Stimulated activated CD4-positive, alpha-beta T cell treated with anti-CD3 and anti-CD28 coated beads, TNF-alpha, amount 100 ng/mL, for 48 hours (primary cell): ENCODE measurements at regions not wholly inside any gene's neighbourhood (a gene's known extent, or its start where the extent isn't known, plus 50 kb on each side); places are given as distances from the start of the nearest gene placed in this dataset.

Source experiments
- DNase-seq, 3 donors: peaks; one replicate each; pipeline ENCODE4 v3.0.0-alpha.2; 2020; ENCODE audit warnings: low read depth in 3 of 3

GRCh38 chr5:8050616-8051175 lies 181.7 kb downstream of the MTRR start:
- DNase-seq, result no peak

DNA sequence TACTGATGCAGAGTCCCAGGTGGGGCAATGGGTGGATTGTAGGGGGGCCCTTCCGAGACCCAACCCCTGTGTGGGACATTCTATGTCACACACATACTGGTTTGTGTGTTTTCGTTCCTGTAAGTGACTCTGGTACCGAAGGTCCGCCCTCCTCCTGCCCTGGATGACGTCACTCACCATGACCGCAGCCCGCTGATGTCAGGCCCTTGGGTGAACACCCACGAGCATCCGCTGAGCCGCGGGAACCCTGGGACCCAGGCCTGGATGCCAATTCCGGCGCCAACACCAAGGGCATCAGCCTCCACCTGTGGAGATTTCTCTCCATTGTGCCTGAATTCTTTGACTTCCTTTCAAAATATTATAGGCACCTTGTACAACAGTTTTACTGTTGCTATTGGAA lies 184.3 kb downstream of the MTRR start:
- DNase-seq, result no peak

GRCh38 chr5:8057769-8058168 lies 188.8 kb downstream of the MTRR start:
- DNase-seq, result no peak

DNA sequence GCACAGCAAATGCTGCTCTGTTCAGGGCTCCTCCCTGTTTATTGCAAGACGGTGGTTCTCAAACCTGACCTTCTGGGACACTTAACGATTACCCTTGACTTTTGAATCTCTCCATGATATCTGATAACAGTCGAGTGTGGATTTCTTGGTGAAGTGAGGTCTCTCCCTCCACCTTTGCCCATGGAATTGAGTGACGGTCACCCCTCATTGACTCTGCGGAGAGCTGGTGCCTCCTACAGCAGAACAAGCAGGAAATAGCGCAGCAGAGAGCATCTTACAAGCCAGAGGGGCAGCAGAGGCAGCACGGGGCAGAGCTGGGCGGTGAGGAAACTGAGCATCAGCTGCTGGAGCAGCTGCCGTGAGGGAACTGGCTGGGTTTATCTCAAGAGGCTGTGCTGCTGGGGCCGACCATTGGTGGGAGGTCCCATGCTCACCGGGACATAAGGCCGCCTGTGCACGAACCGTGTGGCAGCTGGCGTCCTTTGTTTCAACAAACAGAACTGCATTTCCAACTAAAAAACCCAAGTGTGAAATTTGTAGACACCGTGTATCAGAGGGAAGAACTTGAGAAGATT lies 189.8 kb downstream of the MTRR start:
- no peak for DNase-seq

GRCh38 chr5:8059337-8059736 lies 190.4 kb downstream of the MTRR start:
- DNase-seq, result no peak

DNA sequence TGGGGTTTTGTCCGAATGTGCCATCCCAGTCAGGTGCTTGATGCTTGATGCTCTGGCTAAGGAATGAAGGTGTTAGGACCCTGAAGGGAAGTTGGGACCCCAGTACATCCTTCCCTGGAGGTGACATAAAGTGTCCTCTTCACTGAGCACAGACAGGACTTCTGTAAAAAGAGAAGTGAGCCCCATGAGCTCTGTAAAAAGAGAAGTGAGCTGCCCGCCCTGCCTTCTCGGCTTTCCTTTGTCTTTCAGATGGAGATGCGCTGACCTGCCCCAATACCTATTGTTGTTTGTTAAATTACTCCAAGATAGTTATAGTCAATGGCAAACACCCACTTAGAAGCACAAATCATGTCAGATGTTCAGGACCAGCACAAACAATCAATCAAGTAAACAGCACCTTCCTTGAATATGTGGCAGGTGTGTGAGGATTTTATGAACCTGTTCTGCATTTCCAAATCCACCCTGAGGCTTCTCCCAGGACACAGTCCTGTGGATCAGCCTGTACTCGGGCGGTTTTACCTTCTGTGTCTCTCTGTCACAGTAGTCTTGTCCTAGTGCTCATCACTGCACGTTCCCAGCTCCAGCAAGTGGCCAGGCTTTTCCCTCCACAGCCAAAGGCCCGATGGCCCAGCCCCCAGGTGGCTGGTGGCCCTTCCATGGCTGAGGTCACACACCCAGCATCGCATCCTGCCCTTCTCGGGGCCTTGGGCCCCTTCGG lies 191.4 kb downstream of the MTRR start:
- no peak for DNase-seq

DNA sequence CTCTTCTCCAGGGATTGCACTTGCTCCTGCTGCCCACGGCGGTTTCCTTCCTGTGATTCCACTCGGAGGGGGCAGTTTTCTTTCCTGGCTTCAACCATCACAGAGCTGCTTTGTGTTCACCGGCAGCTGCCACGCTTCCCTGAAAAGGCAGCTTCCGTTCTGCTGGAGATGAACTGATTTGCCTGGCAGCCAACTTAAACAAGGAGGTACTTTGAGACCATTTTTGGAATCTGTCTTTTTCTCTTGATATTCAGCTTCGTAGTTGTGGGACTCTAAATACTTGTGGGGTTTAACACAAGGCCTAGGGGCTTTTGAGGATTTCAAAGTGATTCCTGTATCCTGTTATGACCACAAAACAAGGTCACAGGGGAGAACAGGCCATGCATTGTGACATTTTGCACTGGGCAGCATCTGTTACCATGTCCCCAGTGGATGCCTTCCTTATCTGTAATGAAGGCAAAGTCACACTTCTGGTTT lies 192.0 kb downstream of the MTRR start:
- no peak for DNase-seq

DNA sequence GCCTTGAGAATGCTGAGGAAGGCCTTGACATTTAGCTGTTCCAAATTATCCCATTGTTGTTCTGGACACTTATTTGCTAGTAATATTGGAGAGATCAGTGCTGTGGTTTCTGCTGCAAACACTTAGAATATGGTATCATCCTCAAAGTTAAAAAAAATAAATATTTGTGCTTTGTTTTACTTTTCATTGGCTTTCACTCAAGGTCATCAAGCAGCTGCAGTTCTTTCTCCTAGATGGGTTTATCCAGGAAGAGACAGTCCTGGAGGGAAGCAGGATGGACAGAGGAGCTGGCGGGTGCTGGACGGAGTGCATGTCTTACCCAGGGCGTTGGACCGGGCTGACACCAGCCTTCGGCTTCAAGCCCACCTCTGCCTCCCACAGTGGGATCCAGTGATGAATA lies 193.6 kb downstream of the MTRR start:
- no peak for DNase-seq

- DNase-seq, result no peak
These were observed 199.1 kb downstream of the MTRR start for GRCh38 chr5:8068078-8068477.

DNA sequence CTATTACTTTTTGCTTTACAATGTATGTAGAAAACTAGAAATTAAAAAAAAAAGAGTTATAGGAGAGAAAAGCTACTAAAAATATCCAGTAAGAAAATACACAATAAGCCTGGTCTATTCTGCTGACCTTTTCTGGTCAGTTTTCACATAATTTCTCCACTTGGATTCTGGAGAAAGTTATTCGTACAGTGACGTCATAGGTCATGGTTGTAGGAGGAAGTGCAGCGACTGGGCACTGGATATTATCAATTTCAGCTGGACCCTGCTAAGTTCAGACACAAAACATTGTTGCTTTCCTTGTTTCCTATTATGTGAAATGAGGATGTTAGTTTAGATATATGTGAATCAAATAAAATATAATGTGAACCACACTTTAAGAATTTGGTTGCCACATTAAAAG lies 201.2 kb downstream of the MTRR start:
- DNase-seq, result no peak

DNA sequence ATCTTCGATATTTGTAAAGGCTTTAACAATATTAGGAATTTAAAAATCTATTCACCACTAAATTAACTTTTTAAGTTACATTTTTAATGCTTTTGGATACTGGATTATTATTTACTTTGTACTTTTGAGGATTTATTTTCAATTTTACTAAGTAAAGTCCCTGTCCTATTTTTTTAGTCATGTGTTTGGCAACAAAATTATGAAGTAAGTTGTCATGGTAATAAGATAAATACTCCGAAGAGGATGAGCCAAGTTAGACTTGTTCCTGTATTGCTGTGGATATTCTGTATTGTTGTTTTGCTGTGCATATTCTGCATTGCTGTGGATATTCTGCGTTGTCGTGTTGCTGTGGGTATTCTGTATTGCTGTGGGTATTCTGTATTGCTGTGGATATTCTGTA lies 210.1 kb downstream of the MTRR start:
- DNase-seq, result no peak

GRCh38 chr5:8081179-8081578 lies 212.2 kb downstream of the MTRR start:
- no peak for DNase-seq

GRCh38 chr5:8093669-8094068 lies 224.7 kb downstream of the MTRR start:
- DNase-seq, result no peak

- no peak for DNase-seq
These were observed 225.4 kb downstream of the MTRR start for GRCh38 chr5:8094304-8094703.

- no peak for DNase-seq
These were observed 228.2 kb downstream of the MTRR start for GRCh38 chr5:8097146-8097545.

- no peak for DNase-seq
These were observed 229.1 kb downstream of the MTRR start for GRCh38 chr5:8098081-8098480.

DNA sequence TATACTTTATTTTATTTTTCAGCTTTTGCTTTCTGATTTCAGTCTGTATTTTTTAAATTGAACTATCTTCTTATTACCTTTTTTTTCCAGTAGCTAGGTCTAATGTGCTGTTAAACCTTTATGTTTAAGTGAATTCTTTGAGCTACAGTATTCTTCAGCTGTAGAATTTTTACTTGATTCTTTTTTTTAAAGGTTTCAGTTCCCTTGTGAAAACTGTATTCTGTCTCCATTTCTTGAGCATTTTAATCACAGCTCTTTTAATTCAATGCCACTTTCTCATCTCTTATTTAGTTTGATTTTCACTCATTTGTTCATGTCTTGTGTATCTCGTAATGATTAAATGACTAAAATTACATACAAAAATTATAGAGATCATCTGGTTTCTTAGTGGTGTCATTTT lies 233.8 kb downstream of the MTRR start:
- no peak for DNase-seq

- DNase-seq, result no peak
These were observed 245.8 kb downstream of the MTRR start for GRCh38 chr5:8114597-8115266.

DNA sequence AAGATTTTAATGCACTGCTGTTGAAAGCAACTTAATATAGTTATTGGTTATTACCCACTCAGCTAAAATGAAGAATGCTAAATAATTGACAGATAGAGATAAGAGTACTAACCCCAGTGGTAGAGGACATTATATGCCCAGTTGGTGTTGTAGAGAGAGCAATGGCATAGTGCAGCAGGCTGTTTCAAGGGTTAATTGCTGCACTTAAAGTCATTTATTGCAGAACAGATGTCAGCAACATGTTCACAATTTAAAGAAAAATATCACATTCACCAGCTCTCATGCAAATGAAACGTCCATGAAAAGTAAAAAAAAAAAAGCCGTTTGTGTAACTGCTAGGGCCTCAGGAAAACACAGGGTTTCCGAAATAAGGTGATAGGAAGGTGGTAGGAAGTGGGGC lies 254.6 kb downstream of the MTRR start:
- no peak for DNase-seq

DNA sequence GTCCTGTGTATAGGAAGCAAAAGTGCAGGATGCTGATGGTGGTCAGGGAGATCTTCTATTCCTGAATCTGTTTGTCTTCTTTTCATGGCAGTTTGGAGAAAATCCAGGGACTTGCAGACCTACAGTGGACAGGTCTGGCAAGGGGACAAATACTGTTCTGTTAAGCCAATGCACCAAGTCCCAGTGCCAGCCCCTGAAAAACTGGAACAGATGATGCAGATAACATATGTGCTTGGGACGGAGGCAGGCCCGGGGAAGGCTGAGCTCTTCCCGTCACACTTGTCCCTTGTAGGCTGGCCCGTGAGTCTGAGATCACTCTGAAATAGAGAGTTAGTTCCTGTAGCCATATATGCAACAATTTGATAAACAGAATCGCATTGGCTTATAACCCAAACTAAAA lies 265.7 kb downstream of the MTRR start:
- DNase-seq, result no peak

DNA sequence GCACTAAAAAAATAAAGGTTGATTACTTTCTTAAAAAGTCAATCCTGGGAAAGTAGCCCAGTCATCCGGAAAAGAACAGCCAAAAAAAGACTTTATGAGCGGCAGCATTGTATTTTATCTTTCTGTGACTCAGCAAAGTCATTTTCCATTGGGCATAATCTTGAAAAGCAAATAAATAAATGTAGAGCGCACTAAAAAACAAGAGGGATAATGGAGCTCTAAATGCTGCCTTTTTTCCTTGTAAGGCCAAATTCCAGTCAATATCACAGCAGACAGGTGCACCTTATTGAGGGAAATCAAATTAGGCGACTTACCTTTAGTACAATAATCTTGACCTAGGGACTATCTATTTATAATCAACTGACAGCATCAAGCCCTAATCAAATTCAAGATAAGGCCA lies 266.8 kb downstream of the MTRR start:
- no peak for DNase-seq

DNA sequence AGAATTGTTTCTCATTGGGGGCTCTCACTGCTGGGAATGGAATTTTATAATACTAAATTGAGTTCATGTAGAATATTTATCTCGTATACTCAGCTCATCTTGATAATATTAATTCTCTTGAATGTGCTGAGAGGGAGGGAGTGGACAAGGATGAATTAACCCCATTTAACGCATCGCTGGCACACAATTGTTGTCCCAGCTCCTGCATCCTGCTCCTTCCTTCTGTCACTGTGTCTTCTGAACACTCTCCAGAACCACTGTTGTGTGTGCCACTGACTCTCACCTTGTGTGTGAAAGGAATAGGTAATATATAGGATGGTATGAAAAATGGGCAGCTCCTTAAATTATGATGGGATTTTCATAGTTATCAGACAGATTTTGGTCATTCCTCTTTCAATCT lies 267.3 kb downstream of the MTRR start:
- no peak for DNase-seq
